Lower leg skin (tissue), 4 donors: ENCODE measurements at regions not wholly inside any gene's neighbourhood (a gene's known extent, or its start where the extent isn't known, plus 50 kb on each side); places are given as distances from the start of the nearest gene placed in this dataset.

ENCODE experiments used
- DNase-seq, 2 donors: peaks; one replicate each; pipeline ENCODE4 v3.0.0-alpha.2; 2019; ENCODE audit warnings: low spot score in 2 of 2
- H3K4me3 ChIP-seq: fragments of 200-600 bp; sonication (generic); 2 replicates; pipeline ENCODE4 v1.5.1; 2017; ENCODE audit warnings: mild to moderate bottlenecking, low read depth; ENCODE audit not compliant: poor library complexity, severe bottlenecking
- CTCF ChIP-seq, 3 donors: fragments of 450-650 bp; IDR thresholded peaks; one replicate each; pipeline ENCODE4 v1.5.1; 2016; ENCODE audit warnings: antibody characterized with exemption in 3 of 3, mild to moderate bottlenecking in 3 of 3, moderate library complexity in 2 of 3
- POLR2A ChIP-seq, 2 donors: fragments of 450-650 bp; IDR thresholded peaks; one replicate each; pipeline ENCODE4 v1.6.1; 2016 to 2017; ENCODE audit warnings: antibody characterized with exemption in 2 of 2, mild to moderate bottlenecking in 1 of 2, moderate library complexity in 1 of 2
- WGBS, 2 donors: methylation state at CpG; one replicate each; pipeline ENCODE4 v1.1.5; 2018; 5-methylcytosine and 5-hydroxymethylcytosine counted together
- intact Hi-C: fragments of 100-400 bp; cut with DNase I; formaldehyde crosslinking; loops from one replicate; pipeline ENCODE4 v1.15.0; 2023; ENCODE audit warnings: low total_unique reads

- intact Hi-C loops = no loop called here
- TF ChIP-seq POLR2A (IDR thresholded peaks at IDR 0.05) (no peak), CTCF (IDR thresholded peaks at IDR 0.05) (no peak)
- WGBS, 2 donors = 36 to 37% methylated on average over 3 of the region's 3 CpGs
- H3K4me3 ChIP-seq = no peak overlapping the region
- DNase-seq = no peak
These were observed 348.5 kb upstream of the DDHD1 start for GRCh38 chr14:53501361-53502211.

- no peak overlapping the region for H3K4me3 ChIP-seq
- intact Hi-C loops = no loop called here
- no peak for DNase-seq
- 97 to 100% methylated on average over 1 of the region's 1 CpG for whole genome bisulfite sequencing, 2 donors
- no peak for TF ChIP-seq CTCF (IDR thresholded peaks at IDR 0.05)
- TF ChIP-seq POLR2A (IDR thresholded peaks at IDR 0.05) = no peak
These were observed 347.1 kb upstream of the DDHD1 start for GRCh38 chr14:53500191-53500590.

- H3K4me3 ChIP-seq = no peak overlapping the region
- WGBS, 2 donors = 82 to 94% methylated on average over 2 of the region's 2 CpGs
- TF ChIP-seq POLR2A (IDR thresholded peaks at IDR 0.05) (no peak), CTCF (IDR thresholded peaks at IDR 0.05) (no peak)
- intact Hi-C loops = no loop called here
- DNase-seq = no peak
These were observed 343.5 kb upstream of the DDHD1 start for GRCh38 chr14:53496668-53497067.

- 76 to 81% methylated on average over 9 of the region's 9 CpGs for WGBS, 2 donors
- H3K4me3 ChIP-seq = no peak overlapping the region
- TF ChIP-seq CTCF (IDR thresholded peaks at IDR 0.05) (no peak), POLR2A (IDR thresholded peaks at IDR 0.05) (no peak)
- intact Hi-C loops = no loop called here
- DNase-seq = peak in 1 of 2 donors; percentile 41
These were observed 342.8 kb upstream of the DDHD1 start for GRCh38 chr14:53495846-53496343.

GRCh38 chr14:53494587-53494986, 341.5 kb upstream of the DDHD1 start:
- 63 to 69% methylated on average over 1 of the region's 1 CpG for WGBS, 2 donors
- no peak for DNase-seq
- no peak overlapping the region for H3K4me3 ChIP-seq
- TF ChIP-seq CTCF (IDR thresholded peaks at IDR 0.05) = no peak
- TF ChIP-seq POLR2A (IDR thresholded peaks at IDR 0.05) = no peak
- intact Hi-C loops = no loop called here
